ENCODE measurements at regions not wholly inside any gene's neighbourhood (a gene's known extent, or its start where the extent isn't known, plus 50 kb on each side); places are given as distances from the start of the nearest gene placed in this dataset.

DNA sequence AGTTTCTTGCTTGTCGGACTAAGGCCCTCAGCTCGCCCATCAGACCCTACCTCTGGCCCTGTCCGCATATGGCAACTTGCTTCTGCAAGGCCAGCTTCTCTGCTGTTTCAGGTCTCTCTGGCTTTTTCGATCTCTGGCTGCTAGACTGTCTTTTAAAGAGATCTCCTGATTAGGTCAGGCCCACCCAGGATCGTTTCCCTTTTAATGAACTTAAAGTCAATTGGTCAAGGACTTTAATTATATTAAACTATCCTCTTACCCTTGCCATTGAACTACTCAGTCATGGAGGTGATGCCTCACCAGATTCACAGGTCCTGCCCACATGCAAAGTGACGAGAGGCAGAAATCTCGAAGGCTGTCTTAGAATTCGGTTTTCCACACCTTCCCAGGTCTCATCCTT is 670.9 kb downstream of the GATA3 start:
- TF ChIP-seq POLR2A (IDR thresholded peaks at IDR 0.05; ENCODE audit: low read depth, low read length) (no peak), CTCF (conservative IDR thresholded peaks at IDR 0.05; ENCODE audit: low read depth, low read length) (no peak), CHD1 (IDR thresholded peaks at IDR 0.05; ENCODE audit: low read depth, low read length) (no peak), CEBPB (IDR thresholded peaks at IDR 0.05; ENCODE audit: low read depth, low read length) (no peak), RAD21 (IDR thresholded peaks at IDR 0.05; ENCODE audit: low read length) (no peak)

All from IMR-90 (cell line).